ENCODE measurements at regions not wholly inside any gene's neighbourhood (a gene's known extent, or its start where the extent isn't known, plus 50 kb on each side); places are given as distances from the start of the nearest gene placed in this dataset.

- DNase-seq, result no peak
These were observed 86.5 kb downstream of the ADRA2C start for GRCh38 chr4:3852711-3853110.

GRCh38 chr4:3853388-3854035 lies 87.3 kb downstream of the ADRA2C start:
- DNase-seq, result peak in 1 of 3 experiments; percentile 8

- DNase-seq, result no peak
These were observed 88.5 kb downstream of the ADRA2C start for GRCh38 chr4:3854661-3855060.

- DNase-seq, result no peak
These were observed 89.5 kb downstream of the ADRA2C start for GRCh38 chr4:3855646-3856045.

GRCh38 chr4:3856604-3857204 lies 90.5 kb downstream of the ADRA2C start:
- no peak for DNase-seq

- peak in 1 of 3 experiments; percentile 19 for DNase-seq
These were observed 91.2 kb downstream of the ADRA2C start for GRCh38 chr4:3857269-3857926.

GRCh38 chr4:3858046-3858730 lies 92.0 kb downstream of the ADRA2C start:
- DNase-seq, result peak in 2 of 3 experiments; percentile 9 to 24

- DNase-seq, result no peak
These were observed 92.7 kb downstream of the ADRA2C start for GRCh38 chr4:3858765-3859388.

GRCh38 chr4:3859571-3859970 lies 93.4 kb downstream of the ADRA2C start:
- DNase-seq, result no peak

- DNase-seq, result no peak
These were observed 94.1 kb downstream of the ADRA2C start for GRCh38 chr4:3860061-3860912.

GRCh38 chr4:3860913-3861636 lies 94.9 kb downstream of the ADRA2C start:
- DNase-seq, result no peak

- DNase-seq, result no peak
These were observed 95.8 kb downstream of the ADRA2C start for GRCh38 chr4:3861720-3862639.

GRCh38 chr4:3862640-3863420 lies 96.6 kb downstream of the ADRA2C start:
- peak in 2 of 3 experiments; percentile 6 to 45 for DNase-seq

GRCh38 chr4:3863841-3864741 lies 97.9 kb downstream of the ADRA2C start:
- no peak for DNase-seq

- no peak for DNase-seq
These were observed 98.8 kb downstream of the ADRA2C start for GRCh38 chr4:3864742-3865721.

- DNase-seq, result no peak
These were observed 100.0 kb downstream of the ADRA2C start for GRCh38 chr4:3865986-3866812.
